ENCODE measurements at regions not wholly inside any gene's neighbourhood (a gene's known extent, or its start where the extent isn't known, plus 50 kb on each side); places are given as distances from the start of the nearest gene placed in this dataset.

- no peak for DNase-seq (ENCODE audit: low read depth in 2 of 2)
Observed at GRCh38 chr2:40507432-40507831, 55.5 kb upstream of the SLC8A1 start.

- no peak for DNase-seq (ENCODE audit: low read depth in 2 of 2)
Observed at GRCh38 chr2:40510304-40510703, 58.4 kb upstream of the SLC8A1 start.

GRCh38 chr2:40511661-40512213 is 59.8 kb upstream of the SLC8A1 start:
- DNase-seq (ENCODE audit: low read depth in 2 of 2) = no peak

- DNase-seq (ENCODE audit: low read depth in 2 of 2) = no peak
Observed at GRCh38 chr2:40512256-40512655, 60.4 kb upstream of the SLC8A1 start.

GRCh38 chr2:40513201-40513600 is 61.3 kb upstream of the SLC8A1 start:
- no peak for DNase-seq (ENCODE audit: low read depth in 2 of 2)

GRCh38 chr2:40516604-40517003 is 64.7 kb upstream of the SLC8A1 start:
- no peak for DNase-seq (ENCODE audit: low read depth in 2 of 2)

GRCh38 chr2:40528564-40528963 is 76.7 kb upstream of the SLC8A1 start:
- no peak for DNase-seq (ENCODE audit: low read depth in 2 of 2)

GRCh38 chr2:40531359-40531758 is 79.5 kb upstream of the SLC8A1 start:
- DNase-seq (ENCODE audit: low read depth in 2 of 2) = no peak

GRCh38 chr2:40534528-40534927 is 82.6 kb upstream of the SLC8A1 start:
- DNase-seq (ENCODE audit: low read depth in 2 of 2) = no peak

- DNase-seq (ENCODE audit: low read depth in 2 of 2) = no peak
Observed at GRCh38 chr2:40535972-40536371, 84.1 kb upstream of the SLC8A1 start.

GRCh38 chr2:40540026-40540425 is 88.1 kb upstream of the SLC8A1 start:
- no peak for DNase-seq (ENCODE audit: low read depth in 2 of 2)

- no peak for DNase-seq (ENCODE audit: low read depth in 2 of 2)
Observed at GRCh38 chr2:40543381-40543780, 91.5 kb upstream of the SLC8A1 start.

- DNase-seq (ENCODE audit: low read depth in 2 of 2) = no peak
Observed at GRCh38 chr2:40544072-40544471, 92.2 kb upstream of the SLC8A1 start.

- DNase-seq (ENCODE audit: low read depth in 2 of 2) = no peak
Observed at GRCh38 chr2:40545645-40546044, 93.8 kb upstream of the SLC8A1 start.

GRCh38 chr2:40546439-40547191 is 94.7 kb upstream of the SLC8A1 start:
- DNase-seq (ENCODE audit: low read depth in 2 of 2) = no peak

- no peak for DNase-seq (ENCODE audit: low read depth in 2 of 2)
Observed at GRCh38 chr2:40548521-40548920, 96.6 kb upstream of the SLC8A1 start.

GRCh38 chr2:40550085-40550484 is 98.2 kb upstream of the SLC8A1 start:
- DNase-seq (ENCODE audit: low read depth in 2 of 2) = no peak

- no peak for DNase-seq (ENCODE audit: low read depth in 2 of 2)
Observed at GRCh38 chr2:40551081-40551480, 99.2 kb upstream of the SLC8A1 start.

- DNase-seq (ENCODE audit: low read depth in 2 of 2) = no peak
Observed at GRCh38 chr2:40554665-40555294, 102.9 kb upstream of the SLC8A1 start.

GRCh38 chr2:40556293-40556692 is 104.4 kb upstream of the SLC8A1 start:
- DNase-seq (ENCODE audit: low read depth in 2 of 2) = no peak

GRCh38 chr2:40556739-40557138 is 104.8 kb upstream of the SLC8A1 start:
- DNase-seq (ENCODE audit: low read depth in 2 of 2) = no peak

GRCh38 chr2:40558761-40559160 is 106.9 kb upstream of the SLC8A1 start:
- DNase-seq (ENCODE audit: low read depth in 2 of 2) = no peak

GRCh38 chr2:40559175-40559574 is 107.3 kb upstream of the SLC8A1 start:
- DNase-seq (ENCODE audit: low read depth in 2 of 2) = no peak
